K562 (cell line): ENCODE measurements at regions not wholly inside any gene's neighbourhood (a gene's known extent, or its start where the extent isn't known, plus 50 kb on each side); places are given as distances from the start of the nearest gene placed in this dataset.

Experiments used
- CBX2 ChIP-seq: fragments of 200-600 bp; sonication (generic); IDR thresholded peaks from one replicate; pipeline ENCODE4 v1.6.1; 2012; ENCODE audit warnings: mild to moderate bottlenecking, low read length, inconsistent platforms; ENCODE audit not compliant: insufficient read depth, poor library complexity, severe bottlenecking
- EZH2 ChIP-seq: IDR thresholded peaks from 2 replicates; pipeline ENCODE4 v1.6.1; 2012; ENCODE audit warnings: low read depth, mild to moderate bottlenecking, inconsistent platforms, low read length, borderline replicate concordance
- FOXO4 ChIP-seq: fragments of 450-650 bp; formaldehyde crosslinking; IDR thresholded peaks from 2 replicates; pipeline ENCODE4 v1.4.0; 2020; ENCODE audit warnings: mild to moderate bottlenecking, moderate library complexity
- GABPB1 ChIP-seq: sonication (generic); formaldehyde crosslinking; IDR thresholded peaks from 2 replicates; pipeline ENCODE4 v1.8.0; 2022; ENCODE audit warnings: mild to moderate bottlenecking, missing genetic modification reagents
- NRF1 ChIP-seq, 2 experiments: fragments of 450-650 bp; IDR thresholded peaks in 1 of 2; conservative IDR thresholded peaks in 1 of 2; 2 replicates each; pipeline ENCODE4 v1.6.1; 2014; ENCODE audit warnings: mild to moderate bottlenecking in 2 of 2
- POLR2AphosphoS5 ChIP-seq: IDR thresholded peaks from 2 replicates; pipeline ENCODE4 v1.6.1; 2011; ENCODE audit warnings: mild to moderate bottlenecking, low read depth, low read length, moderate library complexity; ENCODE audit not compliant: control insufficient read depth, insufficient read depth
- PREB ChIP-seq: sonication (generic); formaldehyde crosslinking; IDR thresholded peaks from 2 replicates; pipeline ENCODE4 v1.8.1; 2023; ENCODE audit warnings: mild to moderate bottlenecking, missing genetic modification reagents
- SNRNP70 ChIP-seq: fragments of 200-400 bp; formaldehyde crosslinking; optimal IDR thresholded peaks from 2 replicates; pipeline ENCODE3; 2017; ENCODE audit warnings: low read depth, low read length
- TFAP4 ChIP-seq: sonication (generic); formaldehyde crosslinking; IDR thresholded peaks from 2 replicates; pipeline ENCODE4 v1.8.0; 2022; ENCODE audit warnings: missing genetic modification reagents, mild to moderate bottlenecking, moderate library complexity, borderline replicate concordance

- TF ChIP-seq EZH2 = no peak
- no peak for TF ChIP-seq FOXO4 (CRISPR knock-in tag)
- no peak for TF ChIP-seq TFAP4
- no peak for TF ChIP-seq POLR2AphosphoS5
- TF ChIP-seq PREB (CRISPR knock-in tag) = no peak
- TF ChIP-seq GABPB1 = no peak
- TF ChIP-seq CBX2 = no peak
- TF ChIP-seq NRF1 (conservative IDR thresholded peaks at IDR 0.05 in 1 of 2, IDR thresholded peaks at IDR 0.05 in 1 of 2) = peak; percentile 79 to 83
- TF ChIP-seq SNRNP70 = no peak
Measured at GRCh38 chr12:34402228-34402898, 380.1 kb downstream of the ALG10 start.
